Activated T-helper 1 cell treated with Interleukin-2 at 50 U/mL for 16 hours (primary cell): ENCODE measurements at regions not wholly inside any gene's neighbourhood (a gene's known extent, or its start where the extent isn't known, plus 50 kb on each side); places are given as distances from the start of the nearest gene placed in this dataset.
"Not testable (repeated sequence)": the region's sequence is repeated elsewhere in the genome, so short reads cannot be mapped to it uniquely, and the experiment has no call there.

Experiments used
- DNase-seq: peaks from one replicate; pipeline ENCODE4 v3.0.0-alpha.2; 2020; ENCODE audit warnings: low read depth

DNA sequence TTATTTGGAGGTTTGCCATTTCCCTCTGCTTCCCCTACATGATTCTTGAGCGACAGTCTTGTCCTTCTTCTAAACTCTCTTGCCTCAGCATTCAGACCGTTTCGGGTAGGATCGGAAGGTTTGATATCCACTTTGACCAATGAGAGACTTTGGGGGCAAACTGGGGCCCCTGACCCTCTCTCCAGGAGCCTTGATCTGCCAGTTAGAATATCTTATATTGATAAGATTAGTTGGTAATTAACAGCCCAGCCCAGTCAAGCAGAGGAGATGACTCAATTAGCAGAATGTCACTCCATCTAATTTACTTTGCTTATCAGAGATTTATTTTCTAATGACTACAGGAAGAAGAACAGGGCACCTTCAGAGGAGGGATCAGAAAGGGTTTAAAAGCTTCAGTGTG, 532.8 kb downstream of the XYLT1 start:
- no peak for DNase-seq

DNA sequence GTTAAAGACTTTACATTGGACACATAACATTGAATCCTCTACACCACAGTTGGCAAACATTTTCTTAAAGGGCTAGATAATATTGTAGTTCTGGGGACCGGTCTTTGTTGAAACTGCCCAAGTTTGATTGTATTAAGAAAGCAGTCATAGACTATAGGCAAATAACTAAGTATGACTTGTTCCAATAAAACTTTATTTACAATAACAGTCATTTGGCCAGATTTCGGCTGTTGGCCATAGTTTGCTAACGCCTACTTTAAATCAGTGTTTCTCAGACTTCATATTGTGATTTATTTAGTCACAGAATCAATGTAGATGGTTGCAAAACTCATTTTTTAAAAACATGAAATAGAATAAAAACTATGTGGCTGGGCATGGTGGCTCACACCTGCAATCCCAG, 531.8 kb downstream of the XYLT1 start:
- DNase-seq = no peak

GRCh38 chr16:16940351-16940750, 530.4 kb downstream of the XYLT1 start:
- DNase-seq = no peak

- DNase-seq = not testable (repeated sequence)
Measured at GRCh38 chr16:16942849-16943248, 527.9 kb downstream of the XYLT1 start.

- no peak for DNase-seq
Measured at GRCh38 chr16:16945207-16945606, 525.6 kb downstream of the XYLT1 start.

DNA sequence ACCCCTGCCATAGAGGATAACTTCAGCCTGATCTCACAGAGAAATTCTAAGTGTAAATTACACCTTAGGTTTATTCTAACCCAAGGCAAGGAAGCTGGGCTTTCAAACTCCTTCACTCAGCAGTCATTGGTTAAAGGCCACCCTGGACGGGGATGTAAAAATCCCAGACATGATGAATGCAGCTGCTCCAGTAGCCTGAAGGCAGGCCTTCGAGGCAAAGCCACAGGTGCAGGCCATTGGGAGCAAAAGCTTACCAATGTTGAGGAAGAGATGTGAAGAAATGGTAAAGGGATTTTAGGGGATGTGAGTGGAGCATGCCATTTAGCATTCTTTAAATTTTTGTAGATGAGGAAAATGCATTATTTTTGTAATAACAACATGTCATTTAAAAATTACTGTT, 514.4 kb downstream of the XYLT1 start:
- DNase-seq = no peak

- no peak for DNase-seq
Measured at GRCh38 chr16:16960785-16961184, 510.0 kb downstream of the XYLT1 start.

DNA sequence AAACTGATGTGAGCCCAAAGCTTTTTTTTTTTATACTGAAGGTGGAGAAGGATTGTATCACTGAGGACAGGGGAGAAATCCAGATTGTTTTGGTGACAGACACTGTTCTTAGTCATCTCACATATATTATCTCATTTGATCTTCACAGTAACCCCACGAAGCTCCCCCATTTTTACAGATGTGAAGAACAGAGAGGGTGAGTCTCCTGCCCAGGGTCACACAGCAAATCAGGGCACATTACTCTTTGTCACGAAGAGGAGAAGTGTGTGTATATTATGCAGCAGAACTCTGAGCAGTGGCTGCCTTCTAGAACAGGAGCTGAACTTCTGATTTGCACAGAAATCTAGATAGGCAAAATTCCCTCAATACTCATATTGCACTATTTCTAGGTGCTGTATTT, 504.3 kb downstream of the XYLT1 start:
- DNase-seq = no peak

GRCh38 chr16:16971042-16971441, 499.7 kb downstream of the XYLT1 start:
- DNase-seq = no peak

GRCh38 chr16:16972831-16973230, 497.9 kb downstream of the XYLT1 start:
- DNase-seq = no peak

GRCh38 chr16:16973707-16974591, 496.8 kb downstream of the XYLT1 start:
- DNase-seq = no peak

DNA sequence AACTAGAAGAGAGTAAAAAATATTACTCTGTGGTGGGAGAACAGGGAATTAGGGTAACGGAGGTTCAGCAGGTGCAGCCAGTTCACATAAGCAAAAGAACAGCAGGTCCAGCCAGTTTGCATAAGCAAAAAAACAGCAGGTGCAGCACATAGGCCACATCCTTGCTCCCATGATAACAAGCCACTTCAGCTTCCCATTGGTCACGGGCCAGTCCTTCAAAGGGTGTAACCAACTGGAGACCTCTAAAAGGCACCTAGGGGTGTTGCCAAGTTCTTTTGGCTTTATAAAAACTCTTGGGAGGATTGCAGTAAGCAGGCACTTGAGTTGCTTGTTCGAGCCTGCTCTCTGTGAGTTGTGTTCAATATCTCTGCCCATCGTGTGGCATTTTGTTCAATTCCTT, 488.1 kb downstream of the XYLT1 start:
- DNase-seq = no peak

DNA sequence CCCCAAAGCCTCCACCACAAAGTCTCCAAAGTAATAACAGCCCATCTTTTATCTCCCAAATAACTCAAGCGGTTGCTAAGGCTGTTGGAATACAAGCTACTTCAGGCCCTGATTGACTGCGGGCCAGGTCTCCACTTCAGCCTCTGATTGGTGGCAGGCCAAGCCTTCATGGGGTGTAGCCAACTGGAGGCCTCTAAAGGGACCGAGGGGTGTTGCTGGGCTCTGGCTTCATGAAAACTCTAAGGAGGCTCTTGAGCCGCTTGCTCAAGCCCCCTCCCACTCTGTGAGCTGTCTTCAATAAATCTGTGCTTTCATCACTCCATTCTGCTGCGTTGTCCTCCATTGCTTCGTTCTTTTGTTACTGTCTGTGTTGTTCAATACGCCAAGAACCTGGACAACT, 487.2 kb downstream of the XYLT1 start:
- DNase-seq = no peak

GRCh38 chr16:16984091-16984490, 486.7 kb downstream of the XYLT1 start:
- DNase-seq = not testable (repeated sequence)

GRCh38 chr16:16985707-16986106, 485.1 kb downstream of the XYLT1 start:
- no peak for DNase-seq

DNA sequence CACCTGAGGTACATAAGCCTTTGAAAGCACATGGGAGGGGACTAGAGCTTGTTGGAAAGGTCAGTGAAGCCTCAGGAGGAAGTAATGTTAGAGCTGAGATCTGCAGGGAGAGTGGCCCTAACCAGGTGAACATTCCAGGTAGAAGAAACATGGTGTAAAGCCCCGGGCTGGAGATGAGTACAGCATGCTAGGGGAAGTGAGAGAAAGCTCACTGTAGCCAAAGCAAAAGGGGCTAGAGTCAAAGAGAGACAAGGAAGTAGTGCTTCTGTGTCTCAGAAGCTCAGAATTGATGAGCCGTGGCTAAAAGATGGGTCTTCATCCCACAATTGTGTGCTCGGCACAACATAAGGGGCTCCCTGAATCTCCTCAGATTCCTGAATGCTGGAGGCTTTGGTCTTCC, 481.8 kb downstream of the XYLT1 start:
- no peak for DNase-seq

- DNase-seq = no peak
Measured at GRCh38 chr16:16989368-16989767, 481.4 kb downstream of the XYLT1 start.

DNA sequence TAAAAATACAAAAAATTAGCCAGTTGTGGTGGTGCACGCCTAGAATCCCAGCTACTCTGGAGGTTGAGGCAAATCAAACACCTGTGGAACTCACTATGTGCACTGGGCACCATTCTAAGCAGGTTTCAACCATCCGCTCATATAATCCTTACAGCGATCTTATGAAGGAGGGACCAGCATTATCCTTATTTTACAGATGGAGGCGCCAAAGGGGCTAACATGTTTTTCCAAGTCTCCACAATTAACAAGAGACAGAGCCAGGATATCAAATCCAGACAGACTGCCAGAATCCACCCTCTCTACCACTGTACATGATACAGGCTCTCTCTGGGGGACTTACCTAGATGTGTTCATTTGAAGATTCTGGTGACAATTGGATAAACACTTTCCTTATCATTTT, 479.0 kb downstream of the XYLT1 start:
- DNase-seq = no peak

GRCh38 chr16:16992975-16993765, 477.6 kb downstream of the XYLT1 start:
- DNase-seq = no peak

- DNase-seq = no peak
Measured at GRCh38 chr16:16994831-16995230, 475.9 kb downstream of the XYLT1 start.

DNA sequence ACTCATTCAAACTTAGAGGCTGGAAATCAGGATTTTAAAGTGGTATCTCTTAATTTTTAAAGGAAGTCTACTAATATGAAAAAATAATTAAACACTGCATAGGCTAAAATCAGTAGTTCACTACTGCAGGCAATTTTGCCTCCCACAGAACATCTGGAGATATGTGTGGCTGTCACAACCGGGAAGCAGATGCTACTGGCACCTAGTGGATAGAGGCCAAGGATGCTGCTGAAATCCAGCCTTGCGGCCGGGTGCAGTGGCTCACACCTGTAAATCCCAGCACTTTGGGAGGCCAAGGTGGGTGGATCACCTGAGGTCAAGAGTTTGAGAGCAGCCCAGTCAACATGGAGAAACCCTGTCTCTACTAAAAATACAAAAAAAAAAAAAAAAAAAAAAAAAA, 473.9 kb downstream of the XYLT1 start:
- no peak for DNase-seq

GRCh38 chr16:16997349-16997748, 473.4 kb downstream of the XYLT1 start:
- no peak for DNase-seq

- no peak for DNase-seq
Measured at GRCh38 chr16:17001471-17001870, 469.3 kb downstream of the XYLT1 start.
